DND-41 (cell line): ENCODE measurements at regions not wholly inside any gene's neighbourhood (a gene's known extent, or its start where the extent isn't known, plus 50 kb on each side); places are given as distances from the start of the nearest gene placed in this dataset.

Experiments
- ATAC-seq: fragments of 200-7000 bp; cut with Tn5 transposase; 3 replicates; pipeline ENCODE4 v1.9.1; 2021; ENCODE audit warnings: low read depth; ENCODE audit not compliant: insufficient read depth
- DNase-seq: peaks from one replicate; pipeline ENCODE4 v3.0.0-alpha.2; 2020
- H2AFZ ChIP-seq: 2 replicates; pipeline ENCODE4 v1.6.0; 2012; ENCODE audit warnings: low read depth, low read length
- H3K27ac ChIP-seq: 2 replicates; pipeline ENCODE4 v1.5.1; 2012; ENCODE audit warnings: low read length, inconsistent platforms
- H3K27me3 ChIP-seq: fragments of 200-600 bp; sonication (generic); 2 replicates; pipeline ENCODE4 v1.6.0; 2012; ENCODE audit warnings: low read length, mild to moderate bottlenecking, inconsistent platforms; ENCODE audit not compliant: insufficient read depth, poor library complexity
- H3K36me3 ChIP-seq: 2 replicates; pipeline ENCODE4 v1.5.1; 2012; ENCODE audit warnings: low read length, inconsistent platforms; ENCODE audit not compliant: insufficient read depth
- H3K4me1 ChIP-seq: 2 replicates; pipeline ENCODE4 v1.5.1; 2012; ENCODE audit warnings: mild to moderate bottlenecking, low read length; ENCODE audit not compliant: insufficient read depth
- H3K4me2 ChIP-seq: 2 replicates; pipeline ENCODE4 v1.6.0; 2012; ENCODE audit warnings: mild to moderate bottlenecking, moderate library complexity, low read length, inconsistent platforms; ENCODE audit not compliant: insufficient read depth
- H3K4me3 ChIP-seq, 2 experiments: fragments of 200-600 bp in 1 of 2; shearing (Covaris generic) in 1 of 2; 2 replicates each; pipeline ENCODE4 v1.5.1; 2012 to 2016; ENCODE audit warnings: inconsistent platforms in 2 of 2, low read length in 2 of 2, mild to moderate bottlenecking in 2 of 2, low read depth in 1 of 2, moderate library complexity in 1 of 2
- H3K79me2 ChIP-seq: 2 replicates; pipeline ENCODE4 v1.6.0; 2012; ENCODE audit warnings: low read length, inconsistent platforms; ENCODE audit not compliant: insufficient read depth
- H3K9ac ChIP-seq: 2 replicates; pipeline ENCODE4 v1.6.0; 2012; ENCODE audit warnings: low read depth, mild to moderate bottlenecking, inconsistent platforms, low read length, moderate library complexity
- H3K9me3 ChIP-seq: 2 replicates; pipeline ENCODE4 v1.5.1; 2012; ENCODE audit warnings: low read length, moderate library complexity, mild to moderate bottlenecking, inconsistent platforms; ENCODE audit not compliant: insufficient read depth, severe bottlenecking
- H4K20me1 ChIP-seq: 2 replicates; pipeline ENCODE4 v1.6.0; 2012; ENCODE audit warnings: low read length; ENCODE audit not compliant: insufficient read depth
- CTCF ChIP-seq: IDR thresholded peaks from 2 replicates; pipeline ENCODE4 v1.5.1; 2012; ENCODE audit warnings: borderline replicate concordance, low read length, moderate library complexity, mild to moderate bottlenecking; ENCODE audit not compliant: poor library complexity, severe bottlenecking; ENCODE audit errors: extremely low read depth
- EZH2 ChIP-seq: IDR thresholded peaks from 3 replicates; pipeline ENCODE4 v1.6.1; 2012; ENCODE audit warnings: borderline replicate concordance, low read depth, mild to moderate bottlenecking, moderate library complexity, low read length, inconsistent platforms; ENCODE audit not compliant: severe bottlenecking

- Histone ChIP-seq H3K36me3 (no peaks in the 10 kb centered on the region), H3K79me2 (no peaks in the 10 kb centered on the region), H3K27me3 (no peaks in the 10 kb centered on the region), H2AFZ (0 out of 2 replicates have a peak overlapping the region, but pooled peaks have one; percentile 40), H3K4me1 (peaks cover 17% of the 10 kb centered on the region), H3K9ac (no peak overlapping the region), H4K20me1 (no peaks in the 10 kb centered on the region), H3K4me3 (no peak overlapping the region), H3K27ac (peak overlapping the region; percentile 55), H3K9me3 (no peaks in the 10 kb centered on the region), H3K4me2 (no peak overlapping the region)
- ATAC-seq = 0 out of 3 replicates have a peak, but pooled peaks have one; percentile 25
- no peak for TF ChIP-seq EZH2
- no peak for TF ChIP-seq CTCF
- peak; percentile 47 for DNase-seq
Measured at GRCh38 chr2:128536925-128537620, 218.4 kb upstream of the HS6ST1 start.

- Histone ChIP-seq H2AFZ (no peak overlapping the region), H3K27ac (peak overlapping the region; percentile 55), H3K79me2 (no peaks in the 10 kb centered on the region), H3K9ac (no peak overlapping the region), H3K4me2 (no peak overlapping the region), H3K36me3 (no peaks in the 10 kb centered on the region), H3K4me1 (peaks cover 17% of the 10 kb centered on the region), H3K27me3 (no peaks in the 10 kb centered on the region), H3K4me3 (no peak overlapping the region), H3K9me3 (no peaks in the 10 kb centered on the region), H4K20me1 (no peaks in the 10 kb centered on the region)
- DNase-seq = no peak
- TF ChIP-seq CTCF = no peak
- no peak for ATAC-seq
Measured at GRCh38 chr2:128537646-128538045, 219.0 kb upstream of the HS6ST1 start.

GRCh38 chr2:128538396-128538795, 219.7 kb upstream of the HS6ST1 start:
- DNase-seq (peak; percentile 83), ATAC-seq (peak; percentile 99)
- Histone ChIP-seq H3K36me3 (no peaks in the 10 kb centered on the region), H3K27ac (peak overlapping the region; percentile 46), H3K9me3 (no peaks in the 10 kb centered on the region), H4K20me1 (no peaks in the 10 kb centered on the region), H3K4me2 (no peak overlapping the region), H3K9ac (no peak overlapping the region), H3K4me3 (no peak overlapping the region), H3K4me1 (peaks cover 17% of the 10 kb centered on the region), H2AFZ (no peak overlapping the region), H3K27me3 (no peaks in the 10 kb centered on the region), H3K79me2 (no peaks in the 10 kb centered on the region)
- no peak for TF ChIP-seq CTCF
- no peak for TF ChIP-seq EZH2
